Activated T-cell treated with anti-CD3 and anti-CD28 coated beads, Interleukin-2, amount 50 U/mL, for 1 hour (primary cell): ENCODE measurements at regions not wholly inside any gene's neighbourhood (a gene's known extent, or its start where the extent isn't known, plus 50 kb on each side); places are given as distances from the start of the nearest gene placed in this dataset.

Source experiments
- DNase-seq: peaks from one replicate; pipeline ENCODE4 v3.0.0-alpha.2; 2020

DNA sequence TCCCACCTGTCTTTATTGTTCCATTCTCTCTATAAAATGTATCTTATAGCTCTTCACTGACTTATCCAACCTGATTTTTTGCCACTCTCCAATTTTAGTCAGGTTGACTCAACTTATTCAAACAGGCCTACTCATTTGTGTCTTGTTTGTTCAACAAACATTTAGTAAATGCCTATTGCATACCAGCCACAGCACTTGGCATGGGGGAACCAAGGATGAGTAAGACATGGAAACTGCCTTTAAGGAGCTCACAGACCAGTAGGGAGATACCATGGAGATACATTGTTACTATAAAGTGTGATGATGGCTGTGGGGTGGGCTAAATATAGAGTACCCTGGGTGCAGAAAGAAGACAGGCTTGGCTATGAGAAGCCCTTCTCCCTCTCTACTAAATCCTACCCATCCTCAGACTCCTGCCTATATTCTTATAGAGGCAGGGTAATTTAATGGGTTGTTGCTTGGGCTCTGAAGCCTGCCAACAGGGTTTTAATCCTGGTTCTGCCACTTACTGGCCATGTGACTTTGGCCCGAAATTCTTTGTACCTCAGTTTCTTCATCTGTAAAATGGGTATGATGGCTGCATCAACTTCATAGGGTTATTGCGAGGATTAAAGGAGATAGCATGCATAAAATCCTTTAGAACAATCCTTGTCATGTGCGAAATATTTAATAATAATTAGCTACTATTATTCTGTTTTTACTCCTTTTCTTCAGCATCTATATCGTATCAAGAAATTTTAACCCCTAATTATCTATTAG, 348.5 kb upstream of the UMPS start:
- DNase-seq = no peak

- DNase-seq = no peak
Observed at GRCh38 chr3:124383051-124383450, 347.2 kb upstream of the UMPS start.

GRCh38 chr3:124383846-124384466, 346.3 kb upstream of the UMPS start:
- no peak for DNase-seq

DNA sequence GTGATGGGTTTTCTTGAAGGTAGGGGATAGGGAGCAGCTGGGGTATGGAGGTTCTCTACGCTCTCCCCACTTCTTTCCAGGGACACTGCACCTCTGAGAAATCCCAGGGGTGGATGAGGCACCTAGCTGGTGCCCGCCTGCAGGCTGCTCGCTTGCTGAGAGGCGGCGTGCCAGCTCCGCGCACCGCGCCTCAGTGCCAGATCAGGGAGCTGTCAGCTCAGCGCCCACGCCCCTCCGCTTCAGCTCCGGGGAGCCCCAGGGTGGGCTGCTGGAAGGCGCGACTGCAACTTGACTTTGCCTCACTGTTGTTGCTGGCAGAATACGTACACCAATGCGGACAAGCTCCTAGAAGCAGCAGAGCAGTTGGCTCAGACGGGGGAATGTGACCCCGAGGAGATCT, 345.7 kb upstream of the UMPS start:
- DNase-seq = no peak

DNA sequence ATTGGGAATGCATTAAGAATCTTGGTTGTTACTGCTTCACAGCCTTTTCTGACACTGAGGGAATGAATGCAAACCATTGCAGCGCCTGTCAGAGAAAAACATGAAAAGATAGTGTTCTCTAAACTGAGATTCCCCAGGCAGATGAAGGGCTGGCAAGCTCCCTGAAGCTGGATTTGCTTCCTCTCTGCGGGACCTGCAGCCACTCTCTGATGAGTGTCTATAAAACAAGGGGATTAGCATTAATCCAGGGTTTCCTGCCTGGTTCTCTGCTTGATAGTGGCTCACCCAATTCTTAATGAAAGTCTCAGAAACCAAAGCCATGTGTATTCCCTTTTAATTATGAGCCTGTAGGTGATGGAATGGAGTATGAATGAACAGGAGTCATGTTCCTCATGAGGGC, 344.3 kb upstream of the UMPS start:
- DNase-seq = no peak

- DNase-seq = no peak
Observed at GRCh38 chr3:124386996-124387595, 343.2 kb upstream of the UMPS start.

GRCh38 chr3:124391774-124392173, 338.5 kb upstream of the UMPS start:
- no peak for DNase-seq

DNA sequence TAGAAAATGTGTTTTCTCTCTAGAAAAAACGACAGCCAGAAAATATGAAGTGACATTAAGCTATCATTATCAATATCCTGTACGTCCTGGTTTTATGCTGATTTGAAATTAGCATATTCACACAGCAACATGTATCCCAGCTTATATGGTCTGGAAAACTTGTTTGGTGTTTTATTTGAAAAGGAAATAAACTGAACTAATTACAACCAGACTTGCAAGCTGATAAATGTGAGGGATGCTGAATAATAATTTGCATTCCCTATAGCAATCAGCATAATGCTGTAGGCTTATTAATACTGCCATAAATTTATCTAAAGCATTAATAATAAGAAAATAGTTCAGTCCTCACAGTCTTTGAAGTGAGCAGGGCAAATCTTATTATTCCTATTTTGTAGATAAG, 336.9 kb upstream of the UMPS start:
- no peak for DNase-seq

DNA sequence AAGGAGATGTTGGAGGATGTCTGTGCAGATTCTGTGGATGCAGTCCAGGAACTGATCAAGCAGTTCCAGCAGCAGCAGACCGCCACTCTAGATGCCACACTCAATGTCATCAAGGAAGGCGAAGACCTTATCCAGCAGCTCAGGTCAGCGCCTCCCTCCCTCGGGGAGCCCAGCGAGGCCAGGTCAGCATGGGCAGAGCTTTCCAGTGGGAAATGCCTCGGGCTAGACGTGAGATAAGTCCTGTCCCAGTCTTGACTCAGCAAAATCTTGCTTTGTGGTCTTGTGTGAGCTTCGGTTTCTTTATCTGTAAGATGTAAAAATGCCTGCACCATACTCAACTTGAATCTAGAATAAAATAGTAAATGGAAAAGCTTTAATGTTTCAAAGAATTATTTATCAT, 335.1 kb upstream of the UMPS start:
- DNase-seq = no peak

GRCh38 chr3:124395584-124396338, 334.5 kb upstream of the UMPS start:
- DNase-seq = no peak

DNA sequence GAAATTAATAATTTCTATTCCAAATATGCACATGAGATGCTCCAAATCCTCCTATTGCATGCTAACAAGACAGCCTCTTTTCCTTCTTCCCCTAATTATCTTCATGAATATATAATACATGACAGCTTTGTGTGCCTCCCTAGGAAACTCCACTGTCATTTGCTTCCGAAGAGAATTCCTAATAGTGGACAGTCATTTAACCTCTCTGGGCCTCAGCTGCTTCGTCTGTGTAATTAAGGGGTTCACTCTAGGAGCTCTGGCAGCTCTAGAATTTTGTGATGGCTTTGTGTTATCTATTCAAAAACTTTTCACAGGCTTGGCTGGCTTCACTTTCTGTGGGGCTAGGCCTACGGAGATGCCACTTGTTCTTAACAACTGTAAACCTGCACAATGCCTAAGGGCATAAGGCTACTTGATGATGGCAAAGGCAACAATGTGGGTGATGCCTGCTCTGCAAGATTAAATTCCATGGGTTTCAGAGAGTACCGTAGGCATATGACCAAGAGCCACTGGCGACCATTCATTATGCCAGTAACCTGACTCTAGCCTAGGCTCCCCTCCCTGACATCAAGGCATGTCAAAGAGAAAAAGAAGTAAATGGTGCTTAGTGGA, 333.8 kb upstream of the UMPS start:
- no peak for DNase-seq

DNA sequence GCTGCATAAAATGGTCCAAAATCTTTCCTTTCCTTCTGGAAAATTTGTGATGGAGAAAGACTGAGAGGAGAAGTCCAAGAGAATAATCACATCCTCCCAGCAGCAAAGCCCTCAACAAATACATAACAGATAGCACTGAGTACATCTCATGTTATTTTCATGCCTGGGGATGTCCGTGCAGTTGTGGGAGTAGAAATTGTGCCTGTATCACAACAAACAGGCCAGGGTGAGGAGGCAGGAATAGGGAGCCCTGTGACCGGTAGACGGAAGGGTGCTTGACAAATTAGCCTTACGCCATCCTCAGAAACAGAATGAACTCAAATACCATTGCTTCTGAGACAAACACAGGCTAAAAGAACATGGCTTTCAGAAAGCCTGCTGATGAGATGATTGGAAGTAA, 333.2 kb upstream of the UMPS start:
- no peak for DNase-seq

- no peak for DNase-seq
Observed at GRCh38 chr3:124398594-124398993, 331.7 kb upstream of the UMPS start.

DNA sequence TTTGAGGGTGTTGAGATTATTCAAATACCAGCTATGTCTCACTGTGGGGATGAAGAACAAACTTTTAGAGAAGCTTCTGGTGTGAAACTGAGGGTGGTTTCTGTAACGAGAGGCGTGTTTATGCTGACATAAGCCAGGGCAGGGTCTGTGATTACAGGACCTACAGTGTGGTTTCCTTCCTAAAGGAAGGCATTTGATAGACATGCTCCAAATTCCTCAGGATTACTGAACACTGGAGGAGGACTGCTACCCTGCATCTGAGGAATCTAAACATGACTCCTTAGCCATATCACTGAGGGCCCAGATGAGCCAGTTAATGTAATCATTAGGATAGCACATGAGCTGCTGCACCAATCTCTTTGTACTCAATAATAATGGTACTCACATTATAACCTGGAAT, 328.4 kb upstream of the UMPS start:
- DNase-seq = no peak

DNA sequence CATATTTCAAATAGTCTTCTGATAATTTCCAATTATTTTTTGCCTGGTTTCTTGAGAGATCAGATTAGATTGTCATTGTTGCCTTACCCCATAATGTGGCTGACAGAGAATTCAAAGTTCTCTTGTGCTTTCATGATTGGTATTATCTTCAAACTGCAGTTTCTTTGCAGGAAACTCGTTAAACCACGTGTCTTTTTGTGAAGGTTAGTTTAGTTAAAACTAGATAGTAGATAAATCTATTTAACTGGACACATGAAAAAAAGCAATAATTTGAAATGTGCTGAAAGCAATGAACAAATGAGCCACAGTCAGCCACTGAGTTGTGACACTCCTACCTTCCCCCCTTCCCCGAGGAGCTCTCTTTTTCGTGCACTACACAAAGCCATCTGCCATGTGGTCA, 327.5 kb upstream of the UMPS start:
- DNase-seq = no peak

GRCh38 chr3:124404621-124405020, 325.6 kb upstream of the UMPS start:
- no peak for DNase-seq

- DNase-seq = no peak
Observed at GRCh38 chr3:124407260-124407659, 323.0 kb upstream of the UMPS start.

DNA sequence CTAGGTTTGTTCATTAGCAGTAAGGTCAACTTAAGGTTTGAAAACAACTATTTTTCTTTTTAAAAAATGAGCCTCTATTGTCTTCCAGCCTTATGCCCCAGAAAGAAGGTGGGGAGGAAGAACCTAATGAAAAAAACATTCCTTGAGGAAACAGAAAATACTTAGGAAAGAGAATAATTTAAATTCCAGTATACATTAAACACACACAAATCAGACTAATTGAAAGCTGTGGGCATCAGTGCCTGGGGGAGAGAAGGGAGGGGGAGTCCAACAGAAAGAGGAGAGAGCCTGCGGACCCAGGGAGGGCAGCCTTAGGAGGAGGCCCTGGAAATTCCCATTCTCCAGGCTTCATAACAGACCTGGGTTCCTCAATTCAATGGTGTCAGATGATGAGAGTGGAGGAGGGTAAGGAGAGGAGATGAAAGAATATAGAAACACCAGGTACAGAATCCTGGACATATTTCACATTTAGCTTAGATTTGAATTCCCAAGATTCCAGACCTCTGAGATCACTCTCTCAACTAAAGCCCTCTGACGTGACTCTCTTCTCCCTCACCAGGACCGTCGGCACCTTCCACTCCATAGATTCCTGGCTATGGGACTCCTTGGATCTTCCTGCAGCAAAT, 320.5 kb upstream of the UMPS start:
- no peak for DNase-seq

- no peak for DNase-seq
Observed at GRCh38 chr3:124410471-124410870, 319.8 kb upstream of the UMPS start.

GRCh38 chr3:124411728-124412127, 318.5 kb upstream of the UMPS start:
- no peak for DNase-seq

- no peak for DNase-seq
Observed at GRCh38 chr3:124412644-124413043, 317.6 kb upstream of the UMPS start.

GRCh38 chr3:124413393-124413792, 316.9 kb upstream of the UMPS start:
- DNase-seq = no peak
